ENCODE measurements at regions not wholly inside any gene's neighbourhood (a gene's known extent, or its start where the extent isn't known, plus 50 kb on each side); places are given as distances from the start of the nearest gene placed in this dataset.

DNA sequence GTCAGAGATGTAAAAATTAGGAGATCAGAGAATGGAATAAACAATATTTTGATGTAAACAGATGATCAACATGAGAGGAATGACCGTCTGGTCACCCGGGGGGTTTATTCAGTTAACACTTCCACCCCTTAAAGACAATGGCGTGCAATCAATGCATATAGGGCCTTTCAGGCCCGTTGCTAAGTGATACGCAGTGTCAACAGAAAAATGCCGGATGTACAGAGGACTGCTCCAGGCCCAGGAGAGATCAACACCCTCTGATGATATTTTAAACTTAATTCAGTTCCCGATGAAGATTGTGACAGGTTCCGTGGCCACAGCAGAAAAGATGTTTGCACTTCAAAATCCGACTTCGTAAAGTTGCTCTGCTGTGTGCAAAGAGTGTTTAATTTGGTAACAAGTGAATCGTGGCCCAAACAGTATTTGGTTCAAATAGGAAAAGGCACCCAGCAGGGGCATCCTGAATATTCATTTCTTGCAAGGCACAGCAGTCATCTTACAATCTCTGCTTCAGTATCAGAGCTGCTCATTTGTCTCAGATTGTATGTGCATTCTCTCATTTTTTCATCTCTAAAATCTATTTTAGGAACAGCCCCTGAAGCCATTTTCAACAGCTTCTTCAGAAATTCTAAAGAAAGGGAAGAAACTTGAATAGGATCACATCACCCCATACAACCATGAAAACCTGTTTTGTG lies 72.6 kb downstream of the FOXB1 start:
- in situ Hi-C loops (cut with MboI) = loop anchor here (5.0 kb wide), 1 partner anchor 99 kb away; no protein-coding TSS in a partner anchor
- H3K9me1 ChIP-seq (ENCODE audit: control insufficient read depth, insufficient read depth, low read length) = no peaks in the 10 kb centered on the region
- H3K9ac ChIP-seq (ENCODE audit: insufficient read depth in 1 of 2, low read depth in 2 of 2, low read length in 2 of 2) = no peak overlapping the region
- ATAC-seq (no peak), FAIRE-seq (no peak), DNase-seq (ENCODE audit: extremely low read depth in 1 of 4, low spot score in 3 of 4) (no peak)
- no peak overlapping the region for H2AFZ ChIP-seq (ENCODE audit: low read depth, low read length)
- POLR2A ChIA-PET = no interaction called here
- H3K27me3 ChIP-seq (ENCODE audit: control insufficient read depth in 2 of 2, insufficient read depth in 2 of 2, low read length in 2 of 2) = peaks cover 11 to 12% of the 10 kb centered on the region in 2 experiments; a peak in 4 of 5 replicates
- no peak overlapping the region for H3K4me2 ChIP-seq (ENCODE audit: insufficient read depth, low read length)
- H4K20me1 ChIP-seq (replicated peaks; ENCODE audit: control insufficient read depth, insufficient read depth, low read length) = no peaks in the 10 kb centered on the region
- no peaks in the 10 kb centered on the region for H3K79me2 ChIP-seq (ENCODE audit: control insufficient read depth, insufficient read depth, low read length)
- intact Hi-C loops (cut with micrococcal nuclease) = no loop called here
- no TSS peak for BruUV-seq (replicated peaks)
- no peak overlapping the region for H3K27ac ChIP-seq (ENCODE audit: extremely low read depth, low read depth, low read length)
- TF ChIP-seq GABPB1 (CRISPR knock-in tag; IDR thresholded peaks at IDR 0.05) = no peak
- TF ChIP-seq L3MBTL2 (IDR thresholded peaks at IDR 0.05) = no peak
- TF ChIP-seq KAT7 (CRISPR knock-in tag; IDR thresholded peaks at IDR 0.05; ENCODE audit: borderline replicate concordance) = no peak
- H3K9me3 ChIP-seq (replicated peaks; ENCODE audit: control insufficient read depth, insufficient read depth, low read depth, low read length) = no peaks in the 10 kb centered on the region
- no peaks in the 10 kb centered on the region for H3K4me1 ChIP-seq (replicated peaks in 1 of 2; ENCODE audit: control insufficient read depth in 2 of 2, insufficient read depth in 2 of 2, low read length in 2 of 2)
- 2% methylated on average over 11 of the region's 11 CpGs for WGBS (ENCODE audit: insufficient coverage, low coverage, missing lambda C conversion rate)
- CTCF ChIA-PET (ENCODE audit: low intra/inter-chr PET ratio) = no interaction called here
- no peaks in the 10 kb centered on the region for H3K36me3 ChIP-seq (ENCODE audit: control insufficient read depth, insufficient read depth, low read length)
- no peak overlapping the region for H3K4me3 ChIP-seq

GRCh38 chr15:60077581-60078359 lies 73.7 kb downstream of the FOXB1 start:
- TF ChIP-seq, protein P1, sequence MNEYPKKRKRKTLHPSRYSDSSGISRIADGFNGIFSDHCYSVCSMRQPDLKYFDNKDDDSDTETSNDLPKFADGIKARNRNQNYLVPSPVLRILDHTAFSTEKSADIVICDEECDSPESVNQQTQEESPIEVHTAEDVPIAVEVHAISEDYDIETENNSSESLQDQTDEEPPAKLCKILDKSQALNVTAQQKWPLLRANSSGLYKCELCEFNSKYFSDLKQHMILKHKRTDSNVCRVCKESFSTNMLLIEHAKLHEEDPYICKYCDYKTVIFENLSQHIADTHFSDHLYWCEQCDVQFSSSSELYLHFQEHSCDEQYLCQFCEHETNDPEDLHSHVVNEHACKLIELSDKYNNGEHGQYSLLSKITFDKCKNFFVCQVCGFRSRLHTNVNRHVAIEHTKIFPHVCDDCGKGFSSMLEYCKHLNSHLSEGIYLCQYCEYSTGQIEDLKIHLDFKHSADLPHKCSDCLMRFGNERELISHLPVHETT (CRISPR knock-in tag; conservative IDR thresholded peaks at IDR 0.05 in 1 of 2, IDR thresholded peaks at IDR 0.05 in 1 of 2) = 0 out of 4 replicates have a peak, but pooled peaks of 1 of the 2 experiments have one; percentile 18
- TF ChIP-seq HNRNPK (IDR thresholded peaks at IDR 0.05; ENCODE audit: low read depth, low read length, poor library complexity, severe bottlenecking) = no peak
- Histone ChIP-seq H3K79me2 (ENCODE audit: control insufficient read depth, insufficient read depth, low read length) (no peaks in the 10 kb centered on the region), H2AFZ (ENCODE audit: low read depth, low read length) (no peak overlapping the region), H3K9ac (ENCODE audit: insufficient read depth in 1 of 2, low read depth in 2 of 2, low read length in 2 of 2) (no peak overlapping the region), H3K27me3 (ENCODE audit: control insufficient read depth in 2 of 2, insufficient read depth in 2 of 2, low read length in 2 of 2) (peaks cover 11 to 12% of the 10 kb centered on the region in 2 experiments; a peak in 4 of 5 replicates), H4K20me1 (replicated peaks; ENCODE audit: control insufficient read depth, insufficient read depth, low read length) (no peaks in the 10 kb centered on the region), H3K4me1 (replicated peaks in 1 of 2; ENCODE audit: control insufficient read depth in 2 of 2, insufficient read depth in 2 of 2, low read length in 2 of 2) (no peaks in the 10 kb centered on the region), H3K9me3 (replicated peaks; ENCODE audit: control insufficient read depth, insufficient read depth, low read depth, low read length) (no peaks in the 10 kb centered on the region), H3K36me3 (ENCODE audit: control insufficient read depth, insufficient read depth, low read length) (no peaks in the 10 kb centered on the region), H3K9me1 (ENCODE audit: control insufficient read depth, insufficient read depth, low read length) (no peaks in the 10 kb centered on the region), H3K4me3 (no peak overlapping the region), H3K4me2 (ENCODE audit: insufficient read depth, low read length) (no peak overlapping the region), H3K27ac (ENCODE audit: extremely low read depth, low read depth, low read length) (no peak overlapping the region)
- ATAC-seq (no peak), FAIRE-seq (no peak), DNase-seq (ENCODE audit: extremely low read depth in 1 of 4, low spot score in 3 of 4) (no peak)
- ChIA-PET POLR2A (no interaction called here), CTCF (ENCODE audit: low intra/inter-chr PET ratio) (no interaction called here)
- WGBS (ENCODE audit: insufficient coverage, low coverage, missing lambda C conversion rate) = under 1% methylated on average over 11 of the region's 11 CpGs
- intact Hi-C loops (cut with micrococcal nuclease) = no loop called here
- in situ Hi-C loops (cut with MboI) = loop anchor here (5.0 kb wide), 1 partner anchor 100 kb away; no protein-coding TSS in a partner anchor
- BruUV-seq (replicated peaks) = no TSS peak

Measured in K562 (cell line).